HG03439 (cell line): ENCODE measurements at regions not wholly inside any gene's neighbourhood (a gene's known extent, or its start where the extent isn't known, plus 50 kb on each side); places are given as distances from the start of the nearest gene placed in this dataset.
A peak's percentile ranks its signal among the peaks of the same experiment; 100 is the strongest.
"Not testable (repeated sequence)": the region's sequence is repeated elsewhere in the genome, so short reads cannot be mapped to it uniquely, and the experiment has no call there.

Source experiments
- ATAC-seq: cut with Tn5 transposase; IDR thresholded peaks from one replicate; pipeline ENCODE4 v1.9.1; 2021; ENCODE audit warnings: mild to moderate bottlenecking, moderate library complexity; ENCODE audit not compliant: unreplicated experiment

DNA sequence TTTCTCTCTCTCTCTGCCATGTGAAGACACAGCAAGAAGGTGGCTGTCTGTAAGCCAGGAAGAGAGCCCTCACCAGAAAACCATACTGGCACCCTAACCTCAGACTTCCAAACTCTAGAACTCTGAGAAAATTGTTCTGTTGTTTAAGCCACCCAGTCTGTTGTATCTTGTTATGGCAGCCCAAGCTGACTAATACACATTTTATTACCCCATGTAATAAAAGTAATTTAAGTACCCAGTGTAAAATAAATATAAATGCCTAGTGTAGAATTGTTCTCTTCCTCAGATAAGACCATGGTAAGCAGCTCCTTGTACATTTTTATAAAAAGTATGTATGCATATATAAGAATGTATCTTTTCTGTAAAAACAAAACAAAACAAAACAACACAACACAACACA is 119.7 kb downstream of the DTL start:
- ATAC-seq, result no peak

DNA sequence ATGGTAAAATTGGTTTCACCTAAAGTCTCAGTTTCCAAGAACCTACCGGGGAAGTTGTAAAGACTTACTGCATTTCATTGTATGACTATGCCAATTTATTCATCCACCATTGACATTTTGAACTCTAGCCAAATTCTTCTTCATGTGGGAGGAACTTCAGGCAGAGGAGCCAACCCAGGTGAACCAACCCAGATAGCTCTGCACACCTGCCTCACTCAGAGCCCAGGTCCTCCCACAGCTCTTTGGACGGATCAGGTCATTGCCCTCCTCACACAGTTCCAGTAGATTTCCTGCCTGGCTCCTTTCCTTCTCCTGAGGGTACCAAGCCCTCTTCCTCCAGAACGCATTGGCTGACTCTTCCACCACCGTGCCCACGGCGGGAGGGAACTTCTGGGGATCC is 121.7 kb downstream of the DTL start:
- no peak for ATAC-seq

DNA sequence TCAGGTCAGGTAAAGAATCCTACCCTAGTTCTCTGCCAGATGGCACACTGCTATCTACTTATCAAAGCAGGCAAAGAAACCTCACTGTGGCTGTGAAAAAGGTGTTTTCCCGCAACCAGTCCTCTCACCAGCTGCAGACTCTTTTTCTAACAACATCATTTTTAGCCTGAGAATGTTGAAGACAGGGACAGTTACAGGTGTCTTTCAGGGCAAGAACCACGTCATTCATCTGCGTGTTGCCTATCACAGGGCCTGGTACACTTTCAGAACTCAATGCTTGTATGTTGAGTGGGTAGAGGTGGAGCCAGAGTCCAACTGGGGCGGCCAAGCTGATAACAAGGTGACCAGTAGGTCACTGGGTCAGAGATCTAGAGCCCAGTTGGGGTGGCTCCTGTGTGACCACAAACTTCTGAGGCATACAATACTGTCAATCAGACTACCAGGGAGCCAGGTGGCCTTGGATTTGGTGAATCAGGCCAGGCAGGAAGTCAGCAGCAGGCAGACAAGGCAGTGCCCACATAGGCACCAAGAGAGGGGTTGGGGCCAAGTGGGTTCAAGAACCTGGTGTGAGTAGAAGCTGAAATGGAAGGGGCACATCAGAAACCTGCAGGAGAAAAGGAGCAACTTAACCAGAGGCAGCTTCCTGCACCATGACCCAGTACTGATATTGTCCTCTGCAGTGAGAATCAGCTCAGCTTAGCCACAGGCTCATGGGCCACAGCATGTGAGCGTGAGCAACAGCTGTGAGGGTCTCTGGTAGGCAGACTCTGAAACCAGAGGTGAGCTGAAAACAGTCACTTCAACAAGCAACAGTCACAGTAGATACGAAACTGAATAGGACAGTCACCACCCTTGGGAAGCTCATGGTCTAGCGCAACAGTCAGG is 123.6 kb downstream of the DTL start:
- ATAC-seq, result peak; percentile 63

DNA sequence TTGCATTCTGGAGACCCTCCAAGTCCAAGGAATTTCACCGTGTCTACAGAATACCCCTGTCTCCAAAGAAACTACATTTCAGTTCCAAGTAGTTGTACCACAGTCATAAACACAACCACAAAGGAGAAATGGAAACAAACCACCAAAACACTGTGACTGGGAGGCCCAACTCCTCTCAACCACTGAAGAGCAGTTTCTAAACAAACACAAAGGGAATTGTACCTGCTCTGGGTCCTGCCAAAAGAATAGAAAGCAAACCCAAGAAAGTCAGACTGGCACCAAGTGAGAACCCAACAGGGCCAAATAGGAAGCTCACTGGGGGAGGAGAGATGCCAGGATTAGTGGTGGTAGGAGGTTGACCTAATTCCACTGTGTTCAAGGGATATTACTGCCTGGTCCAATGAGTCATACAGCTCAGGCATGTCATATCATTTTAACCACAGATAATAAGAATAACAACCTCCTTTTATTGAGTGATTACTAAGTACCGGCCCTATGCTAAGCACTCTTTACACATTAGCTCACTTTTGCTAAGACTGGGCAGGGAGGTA is 123.9 kb upstream of the PPP2R5A start:
- no peak for ATAC-seq

DNA sequence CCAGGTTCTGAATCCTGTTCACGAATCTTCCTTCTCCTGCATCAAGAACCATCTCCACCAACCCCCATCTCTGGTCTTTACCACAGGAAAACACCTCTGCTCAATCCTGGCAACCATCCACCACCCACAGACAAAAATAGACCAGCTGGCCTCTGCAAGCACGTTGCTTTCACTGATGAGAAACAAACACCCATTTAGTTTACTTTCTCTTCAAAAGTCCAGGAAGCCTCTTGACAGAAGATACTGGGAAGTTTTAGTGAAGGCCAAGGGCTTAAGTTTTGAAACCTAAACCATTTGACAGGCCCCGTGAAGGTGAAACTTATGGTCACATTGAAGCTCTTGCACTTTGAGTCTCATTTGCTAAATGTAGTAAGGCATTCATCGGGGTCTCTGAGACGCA is 122.6 kb upstream of the PPP2R5A start:
- ATAC-seq, result peak; percentile 36

DNA sequence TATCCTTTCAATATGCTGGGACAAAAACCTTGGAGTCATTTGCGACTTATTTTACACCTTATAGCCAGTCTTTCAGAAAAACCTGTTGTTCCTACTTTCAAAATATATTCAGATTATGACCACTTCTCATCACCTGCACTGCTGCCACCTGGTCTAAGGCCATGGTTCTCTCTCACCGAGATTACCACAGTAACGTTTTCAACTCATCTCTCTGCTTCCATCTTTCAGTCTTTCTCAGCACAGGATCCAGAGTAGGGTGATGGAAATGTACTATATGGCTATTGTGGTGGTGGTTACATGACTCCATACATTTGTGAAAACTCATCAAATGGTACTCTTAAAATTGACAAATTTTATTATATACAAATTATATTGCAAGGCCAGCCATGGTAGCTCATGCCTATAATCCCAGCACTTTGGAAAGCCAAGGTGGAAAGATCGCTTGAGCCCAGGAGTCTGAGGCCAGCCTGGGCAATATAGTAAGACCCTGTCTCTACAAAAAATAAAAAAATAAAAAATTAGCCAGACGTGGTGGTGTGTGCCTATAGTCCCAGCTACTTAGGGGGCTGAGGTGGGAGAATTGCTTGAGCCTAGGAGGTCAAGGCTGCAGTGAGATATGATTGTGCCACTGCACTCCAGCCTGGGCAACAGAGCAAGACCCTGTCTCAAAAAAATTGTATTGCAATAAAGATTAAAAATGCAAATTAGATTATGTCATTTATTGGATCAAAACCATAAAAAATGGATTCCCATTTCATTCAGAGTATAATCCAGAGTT is 120.9 kb upstream of the PPP2R5A start:
- no peak for ATAC-seq

DNA sequence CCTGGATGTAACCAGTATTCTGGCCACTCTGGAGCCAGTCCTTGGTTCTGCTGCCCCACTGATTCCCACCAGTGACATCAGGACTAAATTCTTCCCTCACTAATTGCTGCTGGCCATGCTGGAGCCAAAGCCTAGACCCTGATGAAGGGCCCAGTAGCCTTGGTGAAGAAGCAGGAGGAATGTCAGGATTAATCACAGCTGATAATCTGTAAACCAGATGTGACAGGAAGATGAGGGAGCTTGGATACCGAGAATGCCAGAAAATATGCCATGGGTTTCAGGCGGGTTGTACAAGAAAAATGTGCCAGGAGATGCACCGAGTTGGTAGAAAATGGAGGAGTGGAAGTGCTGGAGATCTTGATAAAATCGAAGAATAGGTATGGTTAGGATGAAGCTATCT is 119.0 kb upstream of the PPP2R5A start:
- ATAC-seq, result no peak

DNA sequence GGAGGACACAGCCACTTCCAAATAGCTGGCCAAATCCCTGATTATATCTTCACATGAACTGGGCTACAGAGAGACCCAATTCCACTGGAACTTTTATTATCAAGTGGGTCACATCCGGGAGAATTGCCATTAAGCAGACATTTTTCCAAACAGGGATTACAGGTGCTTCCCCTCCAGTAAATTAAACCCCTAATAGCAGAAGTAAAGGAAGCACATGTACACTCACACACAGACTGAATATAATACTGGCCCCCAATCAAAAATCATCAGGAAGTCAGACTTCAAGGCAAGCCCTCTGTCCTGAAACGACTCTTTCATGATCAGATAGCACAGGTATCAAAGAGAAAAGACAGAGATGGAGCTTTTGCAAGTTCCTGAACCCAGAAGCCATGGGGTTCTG is 118.6 kb upstream of the PPP2R5A start:
- no peak for ATAC-seq

DNA sequence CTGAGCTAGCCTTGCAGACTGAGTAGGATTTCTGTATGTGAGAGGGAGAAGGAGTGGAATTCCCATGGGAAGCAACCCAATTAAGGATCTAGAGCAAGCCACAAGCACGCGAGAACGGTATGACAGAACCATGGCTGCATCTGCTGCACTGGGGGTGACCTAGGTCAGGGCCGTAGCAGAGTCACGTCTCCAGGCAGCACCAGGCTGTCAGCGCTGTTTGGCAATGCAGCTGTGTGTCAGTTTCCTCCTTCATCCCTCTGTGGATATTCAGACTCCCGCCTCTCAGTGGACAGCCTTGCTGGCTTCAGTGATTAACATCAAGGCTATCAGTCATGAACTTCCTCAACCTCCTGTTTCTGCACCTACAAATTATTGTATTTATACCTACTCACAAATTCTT is 118.1 kb upstream of the PPP2R5A start:
- no peak for ATAC-seq

DNA sequence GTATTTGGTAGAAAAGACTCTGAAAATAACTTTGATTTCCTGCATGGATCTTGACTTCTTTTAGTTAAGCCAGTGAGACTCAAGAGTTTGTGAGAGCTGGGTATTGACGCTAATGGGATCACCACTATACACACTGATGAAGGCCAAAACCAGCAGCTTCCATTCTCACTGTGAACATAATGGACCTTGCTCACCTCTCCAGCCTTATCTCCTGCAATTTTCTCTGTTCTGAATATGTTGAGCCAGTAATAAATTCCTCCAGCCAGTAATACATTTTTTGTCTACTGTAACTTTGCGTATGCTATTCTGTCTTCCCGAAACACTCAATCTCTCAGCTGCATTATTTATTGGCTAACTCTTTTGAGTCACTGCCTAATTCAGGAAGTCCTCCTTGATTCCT is 111.6 kb upstream of the PPP2R5A start:
- ATAC-seq, result no peak

DNA sequence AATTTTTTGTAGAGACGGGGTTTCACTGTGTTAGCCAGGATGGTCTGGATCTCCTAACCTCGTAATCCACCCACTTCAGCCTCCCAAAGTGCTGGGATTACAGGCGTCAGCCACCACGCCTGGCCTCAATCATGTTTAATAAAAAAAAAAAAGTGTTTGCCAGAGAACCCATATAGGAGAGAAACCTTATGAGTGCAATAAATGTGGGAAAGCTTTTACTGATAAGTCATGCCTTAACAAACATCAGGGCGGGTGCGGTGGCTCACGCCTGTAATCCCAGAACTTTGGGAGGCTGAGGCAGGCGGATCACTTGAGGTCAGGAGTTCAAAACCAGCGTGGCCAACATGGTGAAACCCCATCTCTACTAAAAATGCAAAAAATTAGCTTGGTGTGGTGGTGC is 110.9 kb upstream of the PPP2R5A start:
- ATAC-seq, result not testable (repeated sequence)

DNA sequence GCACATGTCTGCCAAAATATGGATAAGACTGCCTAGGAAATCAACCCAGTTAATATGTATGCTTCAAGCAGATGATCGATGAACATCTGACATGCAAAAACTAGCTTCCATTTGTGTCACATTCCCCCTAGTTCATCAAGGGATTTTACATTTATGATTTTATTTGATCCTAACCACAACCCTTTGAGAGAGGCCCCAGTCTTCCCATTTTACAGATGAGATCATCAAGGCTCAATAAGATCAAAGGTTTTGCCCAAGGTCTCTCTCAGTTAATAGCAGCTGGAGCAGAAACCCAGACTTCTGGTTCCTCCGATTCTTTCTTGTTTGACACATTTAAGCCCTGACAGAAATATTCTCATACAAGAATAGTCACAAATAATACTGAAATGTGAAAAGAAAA is 107.7 kb upstream of the PPP2R5A start:
- ATAC-seq, result no peak

DNA sequence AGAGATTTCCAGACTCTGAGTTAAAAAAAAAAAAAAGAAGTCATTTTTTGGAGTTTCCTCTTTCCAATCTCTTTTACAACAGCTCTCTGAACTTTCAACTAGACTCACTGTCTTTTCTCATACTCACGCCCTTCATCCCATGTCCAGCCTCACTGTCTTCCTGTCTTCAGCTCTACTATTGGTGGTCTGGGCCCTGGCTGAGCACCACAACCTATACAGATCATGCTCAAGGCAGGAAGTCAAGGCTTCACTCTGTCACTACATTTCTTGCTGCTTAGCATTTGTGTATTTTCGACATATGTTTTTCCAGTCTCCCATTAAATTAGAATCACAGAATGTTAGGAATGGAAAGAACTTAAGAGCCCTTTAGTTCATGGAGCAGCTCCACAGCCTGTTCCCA is 106.4 kb upstream of the PPP2R5A start:
- ATAC-seq, result no peak

DNA sequence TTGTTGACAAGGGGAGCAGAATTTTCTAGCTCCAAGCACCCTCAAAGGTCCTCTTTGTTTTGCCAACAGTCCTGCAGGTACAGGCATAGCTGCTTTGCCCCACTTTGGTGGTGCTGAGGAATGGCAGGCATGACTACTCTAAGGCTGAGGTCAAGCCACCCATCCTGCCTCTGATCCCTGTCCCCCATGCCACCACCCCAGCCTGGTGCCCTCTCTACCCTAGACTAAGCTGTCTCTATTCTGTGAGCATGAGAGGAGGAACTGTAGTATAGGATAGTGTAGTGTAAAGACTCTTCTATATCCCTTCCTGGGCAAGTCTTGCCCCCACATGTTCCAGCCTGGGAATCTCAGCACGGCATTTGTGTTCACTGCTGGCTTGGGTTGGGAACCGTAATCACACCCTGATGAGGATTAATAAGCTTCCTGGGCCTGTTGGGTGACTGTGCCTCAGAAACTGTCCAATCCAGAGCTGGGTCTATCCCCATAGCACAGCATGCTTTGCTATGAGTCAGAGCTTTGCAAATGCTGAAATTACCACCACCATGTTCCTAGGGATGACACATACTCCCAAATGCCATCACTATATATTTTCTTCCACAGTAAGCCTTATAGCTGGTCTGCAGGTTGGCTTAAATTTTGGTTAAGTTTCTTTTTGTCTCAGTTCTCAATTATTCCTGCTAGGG is 105.7 kb upstream of the PPP2R5A start:
- ATAC-seq, result no peak

DNA sequence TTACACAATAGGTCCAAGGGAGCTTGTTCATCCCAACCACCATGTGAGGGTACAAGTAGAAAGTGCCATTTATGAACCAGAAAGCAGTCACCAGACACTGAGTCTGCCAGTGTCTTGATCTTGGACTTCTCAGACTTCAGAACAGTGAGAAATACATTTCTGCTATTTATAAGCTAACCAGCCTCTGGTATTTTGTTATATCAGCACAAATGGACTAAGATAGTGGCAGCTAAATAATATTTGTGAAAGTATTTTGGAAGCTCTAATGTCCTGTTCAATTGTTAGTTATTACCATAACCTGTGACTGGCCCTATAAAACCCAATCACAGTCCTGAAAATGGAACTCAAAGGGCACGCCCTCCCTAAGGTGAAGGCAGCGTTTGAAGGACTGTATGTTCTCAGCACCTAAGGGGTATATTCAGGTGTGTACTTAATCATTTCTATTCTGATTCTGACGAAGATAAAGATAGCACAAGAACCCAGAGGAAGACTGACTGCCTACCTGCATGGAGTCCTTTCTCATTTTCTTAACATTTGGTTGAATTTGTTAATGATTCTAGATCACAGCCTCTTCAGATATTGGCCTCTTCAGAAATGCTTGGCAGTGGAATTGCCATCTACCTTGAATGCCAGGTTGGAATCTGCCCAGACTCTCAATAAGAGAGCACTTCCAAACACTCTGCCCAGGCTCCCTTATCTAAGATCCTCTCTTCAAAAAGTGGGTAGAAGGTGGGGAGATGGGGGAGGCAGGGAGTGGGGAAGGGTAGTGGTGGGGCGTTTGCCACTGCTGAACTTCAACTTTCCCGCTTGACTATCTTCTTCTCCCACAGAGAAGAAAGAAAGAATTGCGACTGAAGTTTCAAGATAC is 104.0 kb upstream of the PPP2R5A start:
- no peak for ATAC-seq

DNA sequence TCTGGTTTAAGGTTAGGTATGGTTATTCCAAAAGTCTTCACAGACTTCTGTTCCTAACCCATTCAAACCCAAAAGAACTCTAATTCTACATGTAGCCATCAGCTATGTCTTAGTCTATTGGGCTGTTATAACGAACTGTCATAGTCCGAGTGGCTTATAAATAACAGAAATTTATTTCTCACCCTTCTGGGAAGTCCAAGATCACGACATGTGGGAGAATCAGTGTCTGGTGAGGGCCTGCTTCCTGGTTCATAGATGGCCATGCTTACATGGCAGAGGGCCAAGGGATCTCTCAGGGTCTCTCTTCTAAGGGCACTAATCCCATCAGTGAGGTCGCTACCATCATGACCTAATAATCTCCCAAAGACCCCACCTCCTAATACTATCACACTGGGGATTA is 103.0 kb upstream of the PPP2R5A start:
- ATAC-seq, result no peak

DNA sequence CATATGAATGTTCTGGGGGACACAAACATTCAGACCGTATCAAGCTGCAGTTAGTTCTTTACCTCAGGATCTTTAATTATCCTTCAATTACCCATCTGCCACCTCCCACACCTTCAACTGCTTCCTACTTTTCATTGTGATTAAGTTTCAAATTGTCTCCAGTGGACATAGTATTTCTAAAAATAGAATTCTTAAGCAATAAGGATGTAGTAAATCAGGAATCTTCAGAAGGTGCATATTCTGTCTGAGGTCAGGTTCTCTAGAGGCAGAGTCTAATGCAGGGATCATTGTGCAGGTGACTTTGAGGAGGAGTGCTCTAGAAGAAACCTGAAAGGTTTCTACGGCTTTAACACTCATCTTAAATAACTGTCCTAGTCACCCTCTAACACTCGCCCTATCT is 102.6 kb upstream of the PPP2R5A start:
- ATAC-seq, result no peak

DNA sequence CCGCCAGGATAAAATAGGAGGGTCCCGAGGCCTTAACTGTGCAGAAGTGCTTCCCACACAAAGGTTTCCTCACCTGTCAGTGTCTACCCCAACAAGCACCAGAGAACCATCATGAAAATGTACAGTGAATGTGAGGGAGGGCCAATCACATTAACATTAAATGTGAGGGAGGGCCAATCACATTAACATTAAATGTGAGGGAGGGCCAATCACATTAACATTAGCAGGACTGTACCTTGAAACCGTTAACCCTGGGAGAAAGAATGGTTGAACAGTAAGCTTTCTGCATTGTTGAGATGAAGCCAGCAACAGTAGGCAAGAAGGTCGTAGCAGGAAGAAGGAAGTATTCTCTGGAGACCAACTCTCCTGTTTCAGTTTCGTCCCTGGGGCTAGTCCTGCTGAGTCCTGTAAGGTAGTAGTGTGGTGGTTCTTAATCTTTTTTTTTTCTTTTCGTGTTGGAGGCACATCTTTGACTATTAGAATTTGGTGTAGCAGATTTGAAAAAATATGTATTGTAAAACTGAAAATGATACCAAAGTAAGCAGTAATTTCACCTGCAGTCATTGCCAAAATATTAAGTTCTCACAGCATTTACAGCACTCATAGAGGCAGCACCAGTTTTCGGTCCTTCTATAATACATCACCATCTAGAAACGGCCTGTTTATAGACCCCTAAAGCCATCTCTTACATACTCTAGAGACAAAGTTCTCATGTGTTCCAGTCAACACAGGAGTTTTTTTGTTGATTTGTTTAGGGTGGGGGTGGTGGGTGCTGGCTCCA is 98.6 kb upstream of the PPP2R5A start:
- peak; percentile 94 for ATAC-seq

DNA sequence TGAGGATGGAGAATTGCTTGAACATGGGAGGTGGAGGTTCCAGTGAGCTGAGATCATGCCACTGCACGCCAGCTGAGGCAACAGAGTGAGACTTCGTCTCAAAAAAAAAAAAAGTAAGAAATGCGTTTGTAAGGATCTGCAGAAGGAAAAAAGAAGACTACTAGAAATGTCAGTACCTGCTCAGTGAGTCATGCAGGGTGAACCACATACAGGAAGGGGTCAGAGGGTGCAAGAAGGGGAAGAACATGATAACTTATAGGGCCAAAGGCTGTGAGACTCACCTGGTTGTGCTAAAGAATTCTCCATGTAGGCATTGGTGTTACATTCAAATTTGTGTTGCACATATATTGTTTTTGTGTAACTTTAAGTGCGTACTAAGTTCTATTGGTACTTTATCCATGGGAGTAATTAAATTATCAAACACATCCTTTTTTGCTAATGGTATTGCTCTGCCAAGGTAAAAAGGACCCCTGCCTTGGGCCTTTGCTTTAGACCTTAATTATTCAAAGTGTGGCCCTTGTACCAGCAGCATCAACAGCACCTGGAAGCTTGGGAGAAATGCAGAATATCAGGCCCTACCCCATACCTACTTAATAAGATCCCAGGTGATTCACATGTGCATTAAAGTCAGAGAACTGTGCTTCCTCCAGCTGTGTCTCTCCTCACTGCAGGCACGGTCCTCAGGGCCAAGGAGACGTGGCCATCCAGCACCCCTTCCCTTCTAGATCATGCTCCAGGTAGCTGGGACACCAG is 96.4 kb upstream of the PPP2R5A start:
- no peak for ATAC-seq
